Astrocyte (in vitro differentiated cells and primary cell): ENCODE measurements at regions not wholly inside any gene's neighbourhood (a gene's known extent, or its start where the extent isn't known, plus 50 kb on each side); places are given as distances from the start of the nearest gene placed in this dataset.

ENCODE experiments used
- EZH2 ChIP-seq: IDR thresholded peaks from 2 replicates; pipeline ENCODE4 v1.6.1; 2012; ENCODE audit warnings: mild to moderate bottlenecking, low read length, inconsistent platforms; ENCODE audit not compliant: insufficient read depth
- TF ChIP-seq, protein P1 (sequence below): IDR thresholded peaks from 2 replicates; pipeline ENCODE4 v1.5.1; 2011; ENCODE audit warnings: low read depth, mild to moderate bottlenecking, inconsistent platforms, low read length, moderate library complexity; ENCODE audit not compliant: insufficient read depth

GRCh38 chr13:86585835-86586234 lies 786.6 kb upstream of the SLITRK6 start:
- TF ChIP-seq, protein P1, sequence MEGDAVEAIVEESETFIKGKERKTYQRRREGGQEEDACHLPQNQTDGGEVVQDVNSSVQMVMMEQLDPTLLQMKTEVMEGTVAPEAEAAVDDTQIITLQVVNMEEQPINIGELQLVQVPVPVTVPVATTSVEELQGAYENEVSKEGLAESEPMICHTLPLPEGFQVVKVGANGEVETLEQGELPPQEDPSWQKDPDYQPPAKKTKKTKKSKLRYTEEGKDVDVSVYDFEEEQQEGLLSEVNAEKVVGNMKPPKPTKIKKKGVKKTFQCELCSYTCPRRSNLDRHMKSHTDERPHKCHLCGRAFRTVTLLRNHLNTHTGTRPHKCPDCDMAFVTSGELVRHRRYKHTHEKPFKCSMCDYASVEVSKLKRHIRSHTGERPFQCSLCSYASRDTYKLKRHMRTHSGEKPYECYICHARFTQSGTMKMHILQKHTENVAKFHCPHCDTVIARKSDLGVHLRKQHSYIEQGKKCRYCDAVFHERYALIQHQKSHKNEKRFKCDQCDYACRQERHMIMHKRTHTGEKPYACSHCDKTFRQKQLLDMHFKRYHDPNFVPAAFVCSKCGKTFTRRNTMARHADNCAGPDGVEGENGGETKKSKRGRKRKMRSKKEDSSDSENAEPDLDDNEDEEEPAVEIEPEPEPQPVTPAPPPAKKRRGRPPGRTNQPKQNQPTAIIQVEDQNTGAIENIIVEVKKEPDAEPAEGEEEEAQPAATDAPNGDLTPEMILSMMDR: no peak
- TF ChIP-seq EZH2: no peak
